Naive thymus-derived CD8-positive, alpha-beta T cell (primary cell): ENCODE measurements at regions not wholly inside any gene's neighbourhood (a gene's known extent, or its start where the extent isn't known, plus 50 kb on each side); places are given as distances from the start of the nearest gene placed in this dataset.

ENCODE experiments used
- ATAC-seq, 2 donors: fragments of 150-1000 bp; cut with Tn5 transposase in 1 of 2; sonication (Bioruptor Pico), chemical (Tn5 transposase) in 1 of 2; 1 replicate in 1 of 2; 2 replicates in 1 of 2; pipeline ENCODE4 v1.10.0; 2021; ENCODE audit warnings: mild to moderate bottlenecking in 2 of 2, moderate library complexity in 2 of 2
- POLR2A ChIA-PET: fragments of 350-600 bp; sonication (Branson Sonifier 250); formaldehyde crosslinking; loops from one replicate; lab custom pipeline; 2021; ENCODE audit warnings: antibody characterized with exemption; lab: Charles Lee
- DNase-seq, 10 donors: peaks; one replicate each; pipeline versions ENCODE4 v3.0.0 to v3.0.0-alpha.2; 2020 to 2022
- H3K27ac Mint-ChIP-seq, 10 donors: one replicate each; pipeline ENCODE4 v1.8.0; 2020 to 2022; ENCODE audit warnings: mild to moderate bottlenecking in 10 of 10, mixed read lengths in 10 of 10, moderate library complexity in 4 of 10, inconsistent platforms in 1 of 10
- H3K27me3 Mint-ChIP-seq, 5 donors: one replicate each; pipeline ENCODE4 v1.8.0; 2021 to 2022; ENCODE audit warnings: mixed read lengths in 5 of 5
- H3K36me3 Mint-ChIP-seq, 3 donors: one replicate each; pipeline ENCODE4 v1.8.0; 2020 to 2022; ENCODE audit warnings: mixed read lengths in 3 of 3, mild to moderate bottlenecking in 2 of 3, inconsistent platforms in 1 of 3
- H3K4me1 Mint-ChIP-seq, 4 donors: one replicate each; pipeline ENCODE4 v1.8.0; 2021 to 2022; ENCODE audit warnings: mixed read lengths in 4 of 4
- H3K4me3 Mint-ChIP-seq, 10 donors: one replicate each; pipeline ENCODE4 v1.8.0; 2020 to 2022; ENCODE audit warnings: mild to moderate bottlenecking in 10 of 10, mixed read lengths in 10 of 10, moderate library complexity in 6 of 10, inconsistent platforms in 1 of 10
- H3K9me3 Mint-ChIP-seq, 9 donors: one replicate each; pipeline ENCODE4 v1.8.0; 2020 to 2022; ENCODE audit warnings: mixed read lengths in 9 of 9, mild to moderate bottlenecking in 3 of 9, inconsistent platforms in 1 of 9, moderate library complexity in 1 of 9

- peaks cover 2 to 6% (median 2%) of the 10 kb centered on the region in 3 donors for H3K36me3 Mint-ChIP-seq
- no peak overlapping the region for H3K27ac Mint-ChIP-seq
- no peaks in the 10 kb centered on the region for H3K4me1 Mint-ChIP-seq
- POLR2A ChIA-PET: no interaction called here
- peaks cover 5 to 41% (median 20%) of the 10 kb centered on the region in 5 donors for H3K27me3 Mint-ChIP-seq
- peak in 1 of 10 donors; percentile 57 for DNase-seq
- no peak overlapping the region for H3K4me3 Mint-ChIP-seq
- ATAC-seq: no peak
- H3K9me3 Mint-ChIP-seq: peaks cover 0 to 7% (median 0%) of the 10 kb centered on the region in 9 donors
Observed at GRCh38 chr9:134553061-134553891, 88.3 kb upstream of the COL5A1 start.

- Mint-ChIP-seq H3K27me3 (peaks cover 5 to 40% (median 21%) of the 10 kb centered on the region in 5 donors), H3K4me1 (peaks cover 0 to 4% (median 0%) of the 10 kb centered on the region in 4 donors), H3K9me3 (peaks cover 0 to 7% (median 0%) of the 10 kb centered on the region in 9 donors), H3K4me3 (no peak overlapping the region), H3K36me3 (peaks cover 2 to 6% (median 2%) of the 10 kb centered on the region in 3 donors), H3K27ac (no peak overlapping the region)
- DNase-seq (peak in 1 of 10 donors; percentile 37), ATAC-seq (no peak)
- POLR2A ChIA-PET: no interaction called here
Observed at GRCh38 chr9:134553996-134554372, 87.6 kb upstream of the COL5A1 start.

GRCh38 chr9:134554373-134555093 lies 87.1 kb upstream of the COL5A1 start:
- Mint-ChIP-seq H3K27ac (no peak overlapping the region), H3K27me3 (peaks cover 5 to 38% (median 23%) of the 10 kb centered on the region in 5 donors), H3K9me3 (peaks cover 0 to 7% (median 0%) of the 10 kb centered on the region in 9 donors), H3K36me3 (peaks cover 0 to 6% (median 2%) of the 10 kb centered on the region in 3 donors), H3K4me3 (no peak overlapping the region), H3K4me1 (peaks cover 0 to 4% (median 0%) of the 10 kb centered on the region in 4 donors)
- POLR2A ChIA-PET: no interaction called here
- DNase-seq (peak in 1 of 10 donors; percentile 27), ATAC-seq (no peak)

- no peak overlapping the region for H3K27ac Mint-ChIP-seq
- DNase-seq (peak in 1 of 10 donors; percentile 60), ATAC-seq (no peak)
- H3K27me3 Mint-ChIP-seq: peaks cover 5 to 38% (median 26%) of the 10 kb centered on the region in 5 donors
- H3K9me3 Mint-ChIP-seq: peaks cover 0 to 6% (median 0%) of the 10 kb centered on the region in 9 donors
- POLR2A ChIA-PET: no interaction called here
- peaks cover 0 to 6% (median 2%) of the 10 kb centered on the region in 3 donors for H3K36me3 Mint-ChIP-seq
- H3K4me3 Mint-ChIP-seq: no peak overlapping the region
- peaks cover under 1 to 4% (median 2%) of the 10 kb centered on the region in 4 donors for H3K4me1 Mint-ChIP-seq
Observed at GRCh38 chr9:134555094-134555650, 86.4 kb upstream of the COL5A1 start.

GRCh38 chr9:134556531-134557068 lies 85.0 kb upstream of the COL5A1 start:
- ATAC-seq (no peak), DNase-seq (peak in 1 of 10 donors; percentile 59)
- Mint-ChIP-seq H3K36me3 (no peaks in the 10 kb centered on the region), H3K4me3 (no peak overlapping the region), H3K4me1 (peaks cover 3 to 7% (median 5%) of the 10 kb centered on the region in 4 donors), H3K9me3 (no peaks in the 10 kb centered on the region), H3K27ac (no peak overlapping the region), H3K27me3 (peaks cover 5 to 27% (median 23%) of the 10 kb centered on the region in 5 donors)
- POLR2A ChIA-PET: no interaction called here

GRCh38 chr9:134557331-134557730 lies 84.3 kb upstream of the COL5A1 start:
- Mint-ChIP-seq H3K4me3 (no peak overlapping the region), H3K27ac (no peak overlapping the region), H3K4me1 (peaks cover 3 to 7% (median 5%) of the 10 kb centered on the region in 4 donors), H3K27me3 (peaks cover 2 to 20% (median 18%) of the 10 kb centered on the region in 5 donors), H3K36me3 (no peaks in the 10 kb centered on the region), H3K9me3 (no peaks in the 10 kb centered on the region)
- ATAC-seq: no peak
- POLR2A ChIA-PET: no interaction called here
- peak in 1 of 10 donors; percentile 44 for DNase-seq

GRCh38 chr9:134558124-134558905 lies 83.3 kb upstream of the COL5A1 start:
- POLR2A ChIA-PET: interaction anchor here (0.6 kb wide), 1 partner anchor 161 kb away, joined by 3 read pairs; no protein-coding TSS in a partner anchor
- DNase-seq (peak in 1 of 10 donors; percentile 45), ATAC-seq (no peak)
- Mint-ChIP-seq H3K9me3 (peaks cover 0 to 8% (median 3%) of the 10 kb centered on the region in 9 donors), H3K4me1 (peaks cover 3 to 7% (median 5%) of the 10 kb centered on the region in 4 donors), H3K36me3 (peaks cover 0 to 5% (median 0%) of the 10 kb centered on the region in 3 donors), H3K27me3 (peaks cover 2 to 20% (median 10%) of the 10 kb centered on the region in 5 donors), H3K27ac (peak overlapping the region in 1 of 10 donors; percentile 52), H3K4me3 (no peak overlapping the region)

- peaks cover 0 to 14% (median 3%) of the 10 kb centered on the region in 9 donors for H3K9me3 Mint-ChIP-seq
- no peak overlapping the region for H3K27ac Mint-ChIP-seq
- H3K36me3 Mint-ChIP-seq: peaks cover 0 to 5% (median 0%) of the 10 kb centered on the region in 3 donors
- no peak overlapping the region for H3K4me3 Mint-ChIP-seq
- peaks cover 3 to 7% (median 5%) of the 10 kb centered on the region in 4 donors for H3K4me1 Mint-ChIP-seq
- DNase-seq (no peak), ATAC-seq (no peak)
- H3K27me3 Mint-ChIP-seq: peaks cover 2 to 20% (median 10%) of the 10 kb centered on the region in 5 donors
- POLR2A ChIA-PET: interaction anchor here (0.6 kb wide), 1 partner anchor 162 kb away, joined by 3 read pairs; no protein-coding TSS in a partner anchor
Observed at GRCh38 chr9:134559013-134559412, 82.6 kb upstream of the COL5A1 start.

- Mint-ChIP-seq H3K4me1 (peaks cover 3 to 7% (median 5%) of the 10 kb centered on the region in 4 donors), H3K4me3 (no peak overlapping the region), H3K36me3 (peaks cover 0 to 5% (median 0%) of the 10 kb centered on the region in 3 donors), H3K27me3 (peaks cover 2 to 18% (median 10%) of the 10 kb centered on the region in 5 donors), H3K27ac (no peak overlapping the region), H3K9me3 (peaks cover 0 to 19% (median 4%) of the 10 kb centered on the region in 9 donors)
- no peak for ATAC-seq
- DNase-seq: peak in 1 of 10 donors; percentile 15
- POLR2A ChIA-PET: no interaction called here
Observed at GRCh38 chr9:134560206-134560605, 81.4 kb upstream of the COL5A1 start.

GRCh38 chr9:134560654-134561053 lies 80.9 kb upstream of the COL5A1 start:
- POLR2A ChIA-PET: no interaction called here
- H3K9me3 Mint-ChIP-seq: peaks cover 0 to 23% (median 4%) of the 10 kb centered on the region in 9 donors
- H3K27ac Mint-ChIP-seq: no peak overlapping the region
- peaks cover 0 to 5% (median 0%) of the 10 kb centered on the region in 3 donors for H3K36me3 Mint-ChIP-seq
- ATAC-seq (no peak), DNase-seq (peak in 1 of 10 donors; percentile 31)
- no peak overlapping the region for H3K4me3 Mint-ChIP-seq
- H3K27me3 Mint-ChIP-seq: peaks cover 2 to 17% (median 10%) of the 10 kb centered on the region in 5 donors
- peaks cover 3 to 7% (median 5%) of the 10 kb centered on the region in 4 donors for H3K4me1 Mint-ChIP-seq

- Mint-ChIP-seq H3K27ac (no peak overlapping the region), H3K9me3 (peaks cover 0 to 30% (median 4%) of the 10 kb centered on the region in 9 donors), H3K27me3 (peaks cover 2 to 17% (median 9%) of the 10 kb centered on the region in 5 donors), H3K36me3 (peaks cover 0 to 5% (median 0%) of the 10 kb centered on the region in 3 donors), H3K4me3 (no peak overlapping the region), H3K4me1 (peaks cover 3 to 7% (median 5%) of the 10 kb centered on the region in 4 donors)
- POLR2A ChIA-PET: no interaction called here
- ATAC-seq (no peak), DNase-seq (peak in 1 of 10 donors; percentile 44)
Observed at GRCh38 chr9:134561427-134562145, 80.0 kb upstream of the COL5A1 start.
